ENCODE measurements at regions not wholly inside any gene's neighbourhood (a gene's known extent, or its start where the extent isn't known, plus 50 kb on each side); places are given as distances from the start of the nearest gene placed in this dataset.
"Not testable (repeated sequence)": the region's sequence is repeated elsewhere in the genome, so short reads cannot be mapped to it uniquely, and the experiment has no call there.

DNA sequence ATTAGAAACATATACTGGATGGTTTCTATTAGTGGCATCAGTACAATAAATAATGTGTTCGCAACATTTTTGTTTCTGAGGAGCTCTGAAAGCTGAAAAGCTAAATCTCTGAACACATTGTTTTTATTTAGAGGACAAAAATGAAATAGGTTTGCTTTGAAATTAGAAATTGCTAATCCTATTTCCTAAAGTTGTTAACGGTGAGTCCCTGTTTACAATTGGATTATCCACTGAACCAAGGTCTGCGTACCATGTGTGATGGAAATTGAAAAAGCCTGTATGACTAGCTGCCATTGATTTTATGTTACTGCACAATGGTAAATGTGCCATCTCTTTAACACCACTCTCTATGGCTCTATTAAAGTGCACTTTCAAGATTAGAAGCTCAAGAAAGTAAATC lies 297.7 kb upstream of the NUDT12 start:
- no peaks in the 10 kb centered on the region for H4K20me1 ChIP-seq (ENCODE audit: insufficient read depth, poor library complexity, severe bottlenecking)
- WGBS (ENCODE audit: low lambda C conversion rate, missing lambda C conversion rate) = 57% methylated on average over 3 of the region's 3 CpGs
- no peak overlapping the region for H3K4me3 ChIP-seq
- H3K9me2 ChIP-seq (replicated peaks; ENCODE audit: insufficient read depth) = no peaks in the 10 kb centered on the region
- no peaks in the 10 kb centered on the region for H3K4me1 ChIP-seq (ENCODE audit: insufficient read depth)
- no peaks in the 10 kb centered on the region for H3K79me2 ChIP-seq
- no peaks in the 10 kb centered on the region for H3K36me3 ChIP-seq (replicated peaks; ENCODE audit: insufficient read depth, low read depth)
- no peaks in the 10 kb centered on the region for H3K27me3 ChIP-seq
- H3K9me3 ChIP-seq (ENCODE audit: low read depth) = no peaks in the 10 kb centered on the region
- H2AFZ ChIP-seq = no peak overlapping the region
- H3K4me2 ChIP-seq = no peak overlapping the region
- H3K27ac ChIP-seq = no peak overlapping the region
- TF ChIP-seq EZH2phosphoT487 (IDR thresholded peaks at IDR 0.05; ENCODE audit: low read depth, severe bottlenecking, unreplicated experiment) (no peak), EZH2 (IDR thresholded peaks at IDR 0.05; ENCODE audit: borderline replicate concordance) (no peak)
- TF ChIP-seq, protein P1, sequence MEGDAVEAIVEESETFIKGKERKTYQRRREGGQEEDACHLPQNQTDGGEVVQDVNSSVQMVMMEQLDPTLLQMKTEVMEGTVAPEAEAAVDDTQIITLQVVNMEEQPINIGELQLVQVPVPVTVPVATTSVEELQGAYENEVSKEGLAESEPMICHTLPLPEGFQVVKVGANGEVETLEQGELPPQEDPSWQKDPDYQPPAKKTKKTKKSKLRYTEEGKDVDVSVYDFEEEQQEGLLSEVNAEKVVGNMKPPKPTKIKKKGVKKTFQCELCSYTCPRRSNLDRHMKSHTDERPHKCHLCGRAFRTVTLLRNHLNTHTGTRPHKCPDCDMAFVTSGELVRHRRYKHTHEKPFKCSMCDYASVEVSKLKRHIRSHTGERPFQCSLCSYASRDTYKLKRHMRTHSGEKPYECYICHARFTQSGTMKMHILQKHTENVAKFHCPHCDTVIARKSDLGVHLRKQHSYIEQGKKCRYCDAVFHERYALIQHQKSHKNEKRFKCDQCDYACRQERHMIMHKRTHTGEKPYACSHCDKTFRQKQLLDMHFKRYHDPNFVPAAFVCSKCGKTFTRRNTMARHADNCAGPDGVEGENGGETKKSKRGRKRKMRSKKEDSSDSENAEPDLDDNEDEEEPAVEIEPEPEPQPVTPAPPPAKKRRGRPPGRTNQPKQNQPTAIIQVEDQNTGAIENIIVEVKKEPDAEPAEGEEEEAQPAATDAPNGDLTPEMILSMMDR (IDR thresholded peaks at IDR 0.05; ENCODE audit: poor library complexity) = no peak
- DNase-seq (ENCODE audit: low spot score) = no peak

DNA sequence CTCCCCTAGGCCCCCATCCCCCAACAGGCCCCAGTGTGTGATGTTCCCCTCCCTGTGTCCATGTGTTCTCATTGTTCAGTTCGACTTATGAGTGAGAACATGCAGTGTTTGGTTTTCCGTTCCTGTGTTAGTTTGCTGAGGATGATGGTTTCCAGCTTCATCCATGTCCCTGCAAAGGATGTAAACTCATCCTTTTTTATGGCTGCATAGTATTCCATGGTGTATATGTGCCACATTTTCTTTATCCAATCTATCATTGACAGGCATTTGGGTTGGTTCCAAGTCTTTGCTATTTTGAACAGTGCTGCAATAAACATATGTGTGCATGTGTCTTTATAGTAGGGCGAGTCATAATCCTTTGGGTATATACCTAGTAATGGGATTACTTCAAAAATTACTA lies 295.8 kb upstream of the NUDT12 start:
- H3K4me3 ChIP-seq; H3K27ac ChIP-seq; H3K36me3 ChIP-seq (replicated peaks; ENCODE audit: insufficient read depth, low read depth); DNase-seq (ENCODE audit: low spot score); H3K79me2 ChIP-seq; H3K4me2 ChIP-seq; H4K20me1 ChIP-seq (ENCODE audit: insufficient read depth, poor library complexity, severe bottlenecking); H3K27me3 ChIP-seq; H3K4me1 ChIP-seq (ENCODE audit: insufficient read depth); H2AFZ ChIP-seq; H3K9me2 ChIP-seq (replicated peaks; ENCODE audit: insufficient read depth); H3K9me3 ChIP-seq (ENCODE audit: low read depth): not testable (repeated sequence)
- WGBS (ENCODE audit: low lambda C conversion rate, missing lambda C conversion rate) = 89% methylated on average over 3 of the region's 3 CpGs

DNA sequence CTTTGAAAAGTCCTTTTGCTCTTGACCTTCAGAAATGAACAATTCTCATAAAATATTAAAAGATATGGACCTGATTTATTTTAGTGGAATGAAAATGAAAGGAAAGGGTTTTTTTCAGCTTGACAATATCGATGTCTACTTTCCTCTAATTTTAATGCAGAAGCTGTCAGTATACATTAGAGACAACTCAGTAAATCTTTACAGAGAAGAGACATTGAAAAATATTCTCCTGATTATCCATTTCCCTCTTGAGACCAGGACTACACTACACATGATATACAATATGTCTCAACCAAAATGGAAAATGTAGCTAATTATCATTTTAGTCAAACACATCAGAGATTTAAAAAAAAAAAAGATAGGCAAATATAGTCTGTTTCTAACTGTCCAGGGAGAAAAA lies 288.5 kb upstream of the NUDT12 start:
- H3K27ac ChIP-seq = no peak overlapping the region
- TF ChIP-seq EZH2 (IDR thresholded peaks at IDR 0.05; ENCODE audit: borderline replicate concordance) (no peak), EZH2phosphoT487 (IDR thresholded peaks at IDR 0.05; ENCODE audit: low read depth, severe bottlenecking, unreplicated experiment) (no peak)
- TF ChIP-seq, protein P1 (IDR thresholded peaks at IDR 0.05; ENCODE audit: poor library complexity) = no peak

DNA sequence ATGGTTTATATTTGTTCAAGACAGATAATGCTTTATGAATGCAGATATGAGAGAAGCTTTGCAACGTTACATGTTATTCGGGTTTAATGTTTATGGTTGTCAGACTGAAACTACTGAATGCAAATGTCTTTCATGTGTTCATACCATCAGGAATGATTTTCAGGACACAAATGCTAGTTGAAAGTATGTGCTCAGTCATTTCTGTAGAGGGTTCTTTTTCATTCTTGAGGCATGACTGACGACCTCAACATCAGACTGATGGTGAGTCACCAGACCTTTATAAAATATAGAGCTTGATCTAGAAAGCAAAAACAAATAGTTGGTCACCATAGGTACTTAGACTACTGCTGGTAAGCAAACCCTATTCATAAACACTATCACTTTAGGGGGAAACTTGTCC lies 287.3 kb upstream of the NUDT12 start:
- H2AFZ ChIP-seq = no peak overlapping the region
- no peak for DNase-seq (ENCODE audit: low spot score)
- no peak for TF ChIP-seq EZH2phosphoT487 (IDR thresholded peaks at IDR 0.05; ENCODE audit: low read depth, severe bottlenecking, unreplicated experiment)
- TF ChIP-seq EZH2 (IDR thresholded peaks at IDR 0.05; ENCODE audit: borderline replicate concordance) = no peak
- TF ChIP-seq, protein P1 (IDR thresholded peaks at IDR 0.05; ENCODE audit: poor library complexity) = no peak
- H3K79me2 ChIP-seq = no peaks in the 10 kb centered on the region
- H3K4me1 ChIP-seq (ENCODE audit: insufficient read depth) = no peaks in the 10 kb centered on the region
- no peaks in the 10 kb centered on the region for H3K36me3 ChIP-seq (replicated peaks; ENCODE audit: insufficient read depth, low read depth)
- no peak overlapping the region for H3K27ac ChIP-seq
- no peaks in the 10 kb centered on the region for H3K9me2 ChIP-seq (replicated peaks; ENCODE audit: insufficient read depth)
- H3K9me3 ChIP-seq (ENCODE audit: low read depth) = no peaks in the 10 kb centered on the region
- H3K4me2 ChIP-seq = no peak overlapping the region
- no peaks in the 10 kb centered on the region for H3K27me3 ChIP-seq
- no peak overlapping the region for H3K4me3 ChIP-seq
- WGBS (ENCODE audit: low lambda C conversion rate, missing lambda C conversion rate) = 85% methylated on average over 3 of the region's 3 CpGs
- no peaks in the 10 kb centered on the region for H4K20me1 ChIP-seq (ENCODE audit: insufficient read depth, poor library complexity, severe bottlenecking)

More for the DNA sequence above, 288.5 kb upstream of the NUDT12 start:
- H3K4me2 ChIP-seq = no peak overlapping the region
- H2AFZ ChIP-seq = no peak overlapping the region
- no peaks in the 10 kb centered on the region for H3K4me1 ChIP-seq (ENCODE audit: insufficient read depth)
- no peaks in the 10 kb centered on the region for H3K9me3 ChIP-seq (ENCODE audit: low read depth)
- DNase-seq (ENCODE audit: low spot score) = no peak
- H3K9me2 ChIP-seq (replicated peaks; ENCODE audit: insufficient read depth) = no peaks in the 10 kb centered on the region
- no peaks in the 10 kb centered on the region for H3K36me3 ChIP-seq (replicated peaks; ENCODE audit: insufficient read depth, low read depth)
- WGBS (ENCODE audit: low lambda C conversion rate, missing lambda C conversion rate) = 81% methylated on average over 1 of the region's 1 CpG
- H3K79me2 ChIP-seq = no peaks in the 10 kb centered on the region
- no peak overlapping the region for H3K4me3 ChIP-seq
- H3K27me3 ChIP-seq = no peaks in the 10 kb centered on the region
- H4K20me1 ChIP-seq (ENCODE audit: insufficient read depth, poor library complexity, severe bottlenecking) = no peaks in the 10 kb centered on the region
